Loucy (cell line): ENCODE measurements at regions not wholly inside any gene's neighbourhood (a gene's known extent, or its start where the extent isn't known, plus 50 kb on each side); places are given as distances from the start of the nearest gene placed in this dataset.

Experiments used
- H2AFZ ChIP-seq: fragments of 200-600 bp; sonication (generic); 2 replicates; pipeline ENCODE4 v1.6.0; 2016; ENCODE audit warnings: antibody characterized with exemption, mild to moderate bottlenecking, low read length, moderate library complexity
- H3F3A ChIP-seq: fragments of 200-600 bp; 2 replicates; pipeline ENCODE4 v1.6.0; 2016; ENCODE audit warnings: antibody characterized with exemption, low read depth, mild to moderate bottlenecking
- H3K27me3 ChIP-seq: fragments of 200-600 bp; sonication (generic); 2 replicates; pipeline ENCODE4 v1.6.1; 2014; ENCODE audit warnings: low read length, mild to moderate bottlenecking; ENCODE audit not compliant: insufficient read depth, poor library complexity, severe bottlenecking
- H3K36me3 ChIP-seq: fragments of 200-600 bp; sonication (generic); 2 replicates; pipeline ENCODE4 v1.6.1; 2016; ENCODE audit warnings: low read length; ENCODE audit not compliant: insufficient read depth
- H3K4me1 ChIP-seq: fragments of 200-600 bp; sonication (generic); 2 replicates; pipeline ENCODE4 v1.5.1; 2014; ENCODE audit warnings: low read length, mild to moderate bottlenecking; ENCODE audit not compliant: insufficient read depth, poor library complexity, severe bottlenecking
- H3K4me2 ChIP-seq: fragments of 200-600 bp; sonication (generic); 2 replicates; pipeline ENCODE4 v1.6.0; 2014; ENCODE audit warnings: antibody characterized with exemption, low read length, low read depth, mild to moderate bottlenecking; ENCODE audit not compliant: poor library complexity, severe bottlenecking
- H3K4me3 ChIP-seq: fragments of 200-600 bp; sonication (generic); 2 replicates; pipeline ENCODE4 v1.5.1; 2014; ENCODE audit warnings: low read length, mild to moderate bottlenecking, mixed read lengths; ENCODE audit not compliant: poor library complexity, severe bottlenecking
- H3K79me2 ChIP-seq: fragments of 200-600 bp; sonication (generic); 2 replicates; pipeline ENCODE4 v1.6.1; 2014; ENCODE audit warnings: low read length; ENCODE audit not compliant: insufficient read depth
- H3K9ac ChIP-seq: fragments of 200-600 bp; sonication (generic); 2 replicates; pipeline ENCODE4 v1.6.0; 2014; ENCODE audit warnings: mild to moderate bottlenecking, low read depth, low read length, moderate library complexity; ENCODE audit not compliant: poor library complexity, severe bottlenecking
- H3K9me2 ChIP-seq: fragments of 200-600 bp; sonication (generic); replicated peaks from 2 replicates; pipeline ENCODE4 v1.6.1; 2016; ENCODE audit warnings: low read depth, low read length, mixed read lengths
- H3K9me3 ChIP-seq: fragments of 200-600 bp; sonication (generic); 2 replicates; pipeline ENCODE4 v1.6.1; 2014; ENCODE audit warnings: mild to moderate bottlenecking, antibody characterized with exemption, low read length, low read depth; ENCODE audit not compliant: insufficient read depth
- H4K20me1 ChIP-seq: fragments of 200-600 bp; sonication (generic); 2 replicates; pipeline ENCODE4 v1.6.0; 2014; ENCODE audit warnings: antibody characterized with exemption, low read length, mild to moderate bottlenecking; ENCODE audit not compliant: insufficient read depth, poor library complexity, severe bottlenecking
- CTCF ChIP-seq: fragments of 200-600 bp; sonication (generic); conservative IDR thresholded peaks from 2 replicates; pipeline ENCODE4 v1.5.1; 2014; ENCODE audit warnings: mild to moderate bottlenecking, antibody characterized with exemption, low read length
- EZH2phosphoT487 ChIP-seq: fragments of 200-600 bp; IDR thresholded peaks from 2 replicates; pipeline ENCODE4 v1.6.1; 2018; ENCODE audit warnings: antibody characterized with exemption, mild to moderate bottlenecking, moderate library complexity, borderline replicate concordance

GRCh38 chr18:38688416-38688815 is 1122.8 kb upstream of the CELF4 start:
- Histone ChIP-seq H4K20me1 (no peaks in the 10 kb centered on the region), H3K4me3 (no peak overlapping the region), H3K9me3 (no peaks in the 10 kb centered on the region), H3K36me3 (no peaks in the 10 kb centered on the region), H3K4me2 (no peak overlapping the region), H3K27me3 (no peaks in the 10 kb centered on the region), H2AFZ (no peak overlapping the region), H3K4me1 (no peaks in the 10 kb centered on the region), H3K79me2 (no peaks in the 10 kb centered on the region), H3K9ac (no peak overlapping the region), H3F3A (no peaks in the 10 kb centered on the region), H3K9me2 (no peaks in the 10 kb centered on the region)
- TF ChIP-seq EZH2phosphoT487 (no peak), CTCF (no peak)

- Histone ChIP-seq H3K9ac (no peak overlapping the region), H3K27me3 (no peaks in the 10 kb centered on the region), H3K4me2 (no peak overlapping the region), H3K36me3 (no peaks in the 10 kb centered on the region), H3K4me1 (no peaks in the 10 kb centered on the region), H4K20me1 (no peaks in the 10 kb centered on the region), H3K79me2 (no peaks in the 10 kb centered on the region), H3K4me3 (no peak overlapping the region), H3F3A (no peaks in the 10 kb centered on the region), H3K9me3 (peaks cover 3% of the 10 kb centered on the region; the same call in 1 of the 2 replicates), H2AFZ (no peak overlapping the region), H3K9me2 (no peaks in the 10 kb centered on the region)
- no peak for TF ChIP-seq EZH2phosphoT487
Measured at GRCh38 chr18:38670486-38670885, 1104.9 kb upstream of the CELF4 start.

GRCh38 chr18:38664929-38665328 is 1099.3 kb upstream of the CELF4 start:
- H3F3A ChIP-seq: no peaks in the 10 kb centered on the region
- no peaks in the 10 kb centered on the region for H3K79me2 ChIP-seq
- no peak overlapping the region for H2AFZ ChIP-seq
- no peaks in the 10 kb centered on the region for H3K36me3 ChIP-seq
- H3K4me3 ChIP-seq: no peak overlapping the region
- H3K9ac ChIP-seq: no peak overlapping the region
- no peaks in the 10 kb centered on the region for H4K20me1 ChIP-seq
- H3K9me2 ChIP-seq: no peaks in the 10 kb centered on the region
- TF ChIP-seq CTCF (no peak), EZH2phosphoT487 (no peak)
- H3K4me2 ChIP-seq: no peak overlapping the region
- H3K27me3 ChIP-seq: no peaks in the 10 kb centered on the region
- no peaks in the 10 kb centered on the region for H3K9me3 ChIP-seq
- H3K4me1 ChIP-seq: no peaks in the 10 kb centered on the region

GRCh38 chr18:38663682-38664081 is 1098.1 kb upstream of the CELF4 start:
- Histone ChIP-seq H3K4me2 (no peak overlapping the region), H3K4me1 (no peaks in the 10 kb centered on the region), H3K9me3 (no peaks in the 10 kb centered on the region), H3K4me3 (no peak overlapping the region), H2AFZ (no peak overlapping the region), H3K9ac (no peak overlapping the region), H4K20me1 (no peaks in the 10 kb centered on the region), H3F3A (no peaks in the 10 kb centered on the region), H3K9me2 (no peaks in the 10 kb centered on the region), H3K36me3 (no peaks in the 10 kb centered on the region), H3K27me3 (no peaks in the 10 kb centered on the region), H3K79me2 (no peaks in the 10 kb centered on the region)
- TF ChIP-seq CTCF (no peak), EZH2phosphoT487 (no peak)
